Stimulated activated CD8-positive, alpha-beta memory T cell treated with anti-CD3 and anti-CD28 coated beads, Interleukin-2, amount 100 ng/mL, for 48 hours (primary cell): ENCODE measurements at regions not wholly inside any gene's neighbourhood (a gene's known extent, or its start where the extent isn't known, plus 50 kb on each side); places are given as distances from the start of the nearest gene placed in this dataset.
"Not testable (repeated sequence)": the region's sequence is repeated elsewhere in the genome, so short reads cannot be mapped to it uniquely, and the experiment has no call there.

Source experiments
- DNase-seq, 2 donors: peaks; one replicate each; pipeline ENCODE4 v3.0.0-alpha.2; 2020; ENCODE audit warnings: low read depth in 2 of 2

GRCh38 chr21:25243808-25244207 lies 363.5 kb downstream of the MRPL39 start:
- DNase-seq, result no peak

GRCh38 chr21:25240974-25241373 lies 366.3 kb downstream of the MRPL39 start:
- DNase-seq, result no peak

GRCh38 chr21:25234857-25235801 lies 372.2 kb downstream of the MRPL39 start:
- DNase-seq, result no peak

- no peak for DNase-seq
Measured at GRCh38 chr21:25220954-25221353, 386.3 kb downstream of the MRPL39 start.

- no peak for DNase-seq
Measured at GRCh38 chr21:25220169-25220568, 387.1 kb downstream of the MRPL39 start.

GRCh38 chr21:25215698-25216384 lies 391.4 kb downstream of the MRPL39 start:
- DNase-seq, result no peak

- no peak for DNase-seq
Measured at GRCh38 chr21:25214676-25215075, 392.6 kb downstream of the MRPL39 start.

GRCh38 chr21:25199944-25200343 lies 407.3 kb downstream of the MRPL39 start:
- DNase-seq, result no peak

- no peak for DNase-seq
Measured at GRCh38 chr21:25191141-25191540, 416.1 kb downstream of the MRPL39 start.

- no peak for DNase-seq
Measured at GRCh38 chr21:25189497-25189896, 417.8 kb downstream of the MRPL39 start.

GRCh38 chr21:25188677-25189079 lies 418.6 kb downstream of the MRPL39 start:
- no peak for DNase-seq

- no peak for DNase-seq
Measured at GRCh38 chr21:25186273-25186672, 421.0 kb downstream of the MRPL39 start.

GRCh38 chr21:25183577-25183976 lies 423.7 kb downstream of the MRPL39 start:
- no peak for DNase-seq

GRCh38 chr21:25181690-25182089 lies 425.6 kb downstream of the MRPL39 start:
- not testable (repeated sequence) for DNase-seq

- no peak for DNase-seq
Measured at GRCh38 chr21:25179116-25179515, 428.2 kb downstream of the MRPL39 start.

GRCh38 chr21:25176637-25177412 lies 430.5 kb downstream of the MRPL39 start:
- no peak for DNase-seq

- no peak for DNase-seq
Measured at GRCh38 chr21:25175938-25176337, 431.3 kb downstream of the MRPL39 start.

GRCh38 chr21:25171438-25171837 lies 435.8 kb downstream of the MRPL39 start:
- no peak for DNase-seq

GRCh38 chr21:25170681-25171080 lies 436.6 kb downstream of the MRPL39 start:
- DNase-seq, result no peak

GRCh38 chr21:25169370-25169769 lies 437.9 kb downstream of the MRPL39 start:
- DNase-seq, result no peak

GRCh38 chr21:25166904-25167303 lies 440.4 kb downstream of the MRPL39 start:
- DNase-seq, result not testable (repeated sequence)

GRCh38 chr21:25161571-25161970 lies 445.7 kb downstream of the MRPL39 start:
- no peak for DNase-seq
